PFSK-1 (cell line): ENCODE measurements at regions not wholly inside any gene's neighbourhood (a gene's known extent, or its start where the extent isn't known, plus 50 kb on each side); places are given as distances from the start of the nearest gene placed in this dataset.

Source experiments
- POLR2AphosphoS5 ChIP-seq: IDR thresholded peaks from 2 replicates; pipeline ENCODE4 v1.6.1; 2012; ENCODE audit warnings: low read depth, mild to moderate bottlenecking, control low read depth, low read length, moderate library complexity
- SIN3A ChIP-seq: IDR thresholded peaks from 2 replicates; pipeline ENCODE4 v1.6.1; 2012; ENCODE audit warnings: mild to moderate bottlenecking, low read length, moderate library complexity, borderline replicate concordance; ENCODE audit not compliant: insufficient read depth

GRCh38 chr13:90839061-90839460 is 508.4 kb upstream of the MIR17HG start:
- TF ChIP-seq POLR2AphosphoS5 (no peak), SIN3A (no peak)
